Fibroblast of skin of left quadriceps (primary cell): ENCODE measurements at regions not wholly inside any gene's neighbourhood (a gene's known extent, or its start where the extent isn't known, plus 50 kb on each side); places are given as distances from the start of the nearest gene placed in this dataset.
"Not testable (repeated sequence)": the region's sequence is repeated elsewhere in the genome, so short reads cannot be mapped to it uniquely, and the experiment has no call there.

Experiments used
- DNase-seq, 2 experiments: peaks; one replicate each; pipeline ENCODE4 v3.0.0-alpha.2; 2013; ENCODE audit warnings: low read depth in 2 of 2

- no peak for DNase-seq
Measured at GRCh38 chr13:44054525-44054924, 174.8 kb downstream of the LACC1 start.

- DNase-seq: not testable (repeated sequence)
Measured at GRCh38 chr13:44055681-44056080, 176.0 kb downstream of the LACC1 start.

GRCh38 chr13:44058067-44058466 is 178.4 kb downstream of the LACC1 start:
- DNase-seq: no peak

GRCh38 chr13:44058624-44059215 is 179.0 kb downstream of the LACC1 start:
- no peak for DNase-seq

- no peak for DNase-seq
Measured at GRCh38 chr13:44061876-44062275, 182.2 kb downstream of the LACC1 start.

- DNase-seq: no peak
Measured at GRCh38 chr13:44063467-44063866, 183.8 kb downstream of the LACC1 start.

- no peak for DNase-seq
Measured at GRCh38 chr13:44063881-44064280, 184.2 kb downstream of the LACC1 start.

GRCh38 chr13:44064357-44064756 is 184.7 kb downstream of the LACC1 start:
- DNase-seq: no peak

GRCh38 chr13:44068169-44068568 is 188.5 kb downstream of the LACC1 start:
- no peak for DNase-seq

GRCh38 chr13:44068737-44069136 is 189.0 kb downstream of the LACC1 start:
- no peak for DNase-seq

GRCh38 chr13:44072536-44072935 is 192.8 kb downstream of the LACC1 start:
- no peak for DNase-seq

- DNase-seq: no peak
Measured at GRCh38 chr13:44074611-44075010, 194.9 kb downstream of the LACC1 start.

GRCh38 chr13:44075113-44075512 is 195.4 kb downstream of the LACC1 start:
- DNase-seq: no peak

- DNase-seq: no peak
Measured at GRCh38 chr13:44078806-44079376, 199.2 kb downstream of the LACC1 start.

- no peak for DNase-seq
Measured at GRCh38 chr13:44079413-44080205, 199.9 kb downstream of the LACC1 start.

- no peak for DNase-seq
Measured at GRCh38 chr13:44084146-44084545, 204.4 kb downstream of the LACC1 start.

- no peak for DNase-seq
Measured at GRCh38 chr13:44086389-44086788, 206.7 kb downstream of the LACC1 start.

- no peak for DNase-seq
Measured at GRCh38 chr13:44088411-44088810, 208.7 kb downstream of the LACC1 start.

- DNase-seq: no peak
Measured at GRCh38 chr13:44088991-44089413, 209.3 kb downstream of the LACC1 start.

GRCh38 chr13:44089452-44089851 is 209.7 kb downstream of the LACC1 start:
- no peak for DNase-seq

GRCh38 chr13:44092078-44092970 is 212.6 kb downstream of the LACC1 start:
- peak in 1 of 2 experiments; percentile 8 for DNase-seq
